ENCODE measurements at regions not wholly inside any gene's neighbourhood (a gene's known extent, or its start where the extent isn't known, plus 50 kb on each side); places are given as distances from the start of the nearest gene placed in this dataset.

DNA sequence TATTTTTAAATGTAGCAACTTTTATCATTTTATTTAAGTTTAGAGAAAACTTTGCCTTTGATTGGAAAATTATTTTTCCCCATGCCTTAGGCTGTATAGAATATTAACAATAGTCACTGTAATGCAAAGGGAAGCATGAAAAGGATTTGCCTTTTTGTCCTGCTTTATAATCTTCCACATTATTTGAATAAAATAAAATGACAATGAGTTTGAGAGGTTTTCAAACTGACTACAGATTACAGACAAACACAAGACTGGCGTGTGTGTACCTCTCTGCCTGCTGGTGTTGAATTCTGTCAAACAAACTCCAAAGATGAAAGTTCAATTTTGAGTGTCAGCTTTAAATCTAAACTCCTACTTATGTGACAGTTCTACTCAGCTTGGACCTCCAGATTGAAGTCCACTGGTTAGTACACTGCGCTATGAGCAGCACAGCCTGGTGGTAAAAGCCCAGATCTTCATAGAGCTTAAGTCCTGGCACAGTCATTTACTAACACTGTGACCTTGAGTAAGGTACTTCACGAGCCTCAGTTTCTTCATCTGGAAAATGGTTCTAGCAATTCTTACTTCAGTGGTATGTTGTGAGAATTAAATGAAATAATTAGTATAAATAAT, 98.3 kb upstream of the CPNE8 start:
- no peak for DNase-seq (ENCODE audit: low read depth)
- TF ChIP-seq, protein P1, sequence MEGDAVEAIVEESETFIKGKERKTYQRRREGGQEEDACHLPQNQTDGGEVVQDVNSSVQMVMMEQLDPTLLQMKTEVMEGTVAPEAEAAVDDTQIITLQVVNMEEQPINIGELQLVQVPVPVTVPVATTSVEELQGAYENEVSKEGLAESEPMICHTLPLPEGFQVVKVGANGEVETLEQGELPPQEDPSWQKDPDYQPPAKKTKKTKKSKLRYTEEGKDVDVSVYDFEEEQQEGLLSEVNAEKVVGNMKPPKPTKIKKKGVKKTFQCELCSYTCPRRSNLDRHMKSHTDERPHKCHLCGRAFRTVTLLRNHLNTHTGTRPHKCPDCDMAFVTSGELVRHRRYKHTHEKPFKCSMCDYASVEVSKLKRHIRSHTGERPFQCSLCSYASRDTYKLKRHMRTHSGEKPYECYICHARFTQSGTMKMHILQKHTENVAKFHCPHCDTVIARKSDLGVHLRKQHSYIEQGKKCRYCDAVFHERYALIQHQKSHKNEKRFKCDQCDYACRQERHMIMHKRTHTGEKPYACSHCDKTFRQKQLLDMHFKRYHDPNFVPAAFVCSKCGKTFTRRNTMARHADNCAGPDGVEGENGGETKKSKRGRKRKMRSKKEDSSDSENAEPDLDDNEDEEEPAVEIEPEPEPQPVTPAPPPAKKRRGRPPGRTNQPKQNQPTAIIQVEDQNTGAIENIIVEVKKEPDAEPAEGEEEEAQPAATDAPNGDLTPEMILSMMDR (IDR thresholded peaks at IDR 0.05; ENCODE audit: insufficient read depth, low read length), result no peak
- H3K4me3 ChIP-seq (ENCODE audit: low read depth, low read length), result no peak overlapping the region

DNA sequence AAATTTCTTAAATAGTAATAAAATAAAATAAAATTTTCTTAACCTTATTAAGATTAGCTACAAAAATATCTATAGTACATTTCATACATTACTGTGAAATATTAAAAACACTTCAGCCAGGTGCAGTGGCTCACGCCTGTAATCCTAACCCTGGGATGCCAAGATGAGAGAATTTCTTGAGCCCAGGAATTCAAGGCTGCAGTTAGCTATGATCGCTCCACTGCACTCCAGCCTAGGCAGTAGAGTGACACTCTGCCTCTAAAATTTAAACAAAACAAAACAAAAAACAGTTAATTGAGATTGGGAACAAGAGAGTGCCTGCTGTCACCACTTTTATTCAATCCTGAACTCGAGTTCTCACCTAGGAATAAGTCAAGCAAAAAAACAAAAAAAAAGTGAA, 95.0 kb upstream of the CPNE8 start:
- TF ChIP-seq, protein P1 (IDR thresholded peaks at IDR 0.05; ENCODE audit: insufficient read depth, low read length), result no peak
- DNase-seq (ENCODE audit: low read depth), result no peak

DNA sequence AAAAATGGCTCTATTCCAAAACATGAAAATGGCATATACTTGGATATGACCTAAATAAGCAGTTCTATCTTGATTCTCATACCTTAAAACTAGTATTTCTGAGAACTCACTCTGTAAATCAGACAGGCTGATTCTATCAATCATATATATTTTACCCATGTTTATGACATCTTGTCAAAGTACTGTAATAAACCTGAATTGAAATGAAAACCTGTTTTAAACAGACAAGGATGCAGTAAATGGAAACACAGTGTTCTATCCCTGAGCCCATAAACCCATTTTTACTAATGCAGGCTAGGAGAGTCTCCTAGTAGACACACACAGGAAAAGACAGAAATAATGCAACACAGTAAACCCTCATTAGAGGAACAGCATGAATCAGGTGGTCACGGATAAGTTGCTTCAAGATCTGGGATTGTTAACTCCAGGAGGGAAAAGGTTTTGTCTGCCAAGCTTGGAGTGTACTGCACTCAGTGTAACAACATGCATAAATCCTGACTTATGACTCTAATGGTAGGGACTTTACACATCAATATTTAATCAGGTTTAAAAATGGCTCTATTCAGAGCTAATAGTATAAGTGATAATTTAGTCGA, 93.6 kb upstream of the CPNE8 start:
- H3K4me3 ChIP-seq (ENCODE audit: low read depth, low read length), result no peak overlapping the region
- DNase-seq (ENCODE audit: low read depth), result no peak
- TF ChIP-seq, protein P1 (IDR thresholded peaks at IDR 0.05; ENCODE audit: insufficient read depth, low read length), result no peak

More for the DNA sequence above, 95.0 kb upstream of the CPNE8 start:
- no peak overlapping the region for H3K4me3 ChIP-seq (ENCODE audit: low read depth, low read length)

DNA sequence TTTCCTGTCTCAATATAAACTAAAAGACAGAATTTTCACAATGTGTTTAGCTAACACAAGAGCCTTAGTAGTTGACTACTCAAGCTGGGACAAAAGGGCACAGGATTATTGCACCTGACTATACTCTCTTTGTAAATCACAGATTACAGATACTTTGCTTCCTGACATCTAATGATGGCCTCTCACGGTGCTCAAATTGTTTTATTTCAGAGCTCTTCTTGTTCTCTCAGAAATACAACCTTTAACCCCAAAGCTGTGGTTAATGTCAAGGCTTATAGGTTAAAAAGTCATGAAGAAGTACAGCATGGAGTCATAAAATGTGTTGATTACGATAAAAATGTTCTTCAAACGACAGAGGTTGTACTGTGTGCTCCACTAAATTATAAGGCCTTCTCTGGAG, 89.9 kb upstream of the CPNE8 start:
- TF ChIP-seq, protein P1 (IDR thresholded peaks at IDR 0.05; ENCODE audit: insufficient read depth, low read length), result no peak
- no peak for DNase-seq (ENCODE audit: low read depth)
- no peak overlapping the region for H3K4me3 ChIP-seq (ENCODE audit: low read depth, low read length)

DNA sequence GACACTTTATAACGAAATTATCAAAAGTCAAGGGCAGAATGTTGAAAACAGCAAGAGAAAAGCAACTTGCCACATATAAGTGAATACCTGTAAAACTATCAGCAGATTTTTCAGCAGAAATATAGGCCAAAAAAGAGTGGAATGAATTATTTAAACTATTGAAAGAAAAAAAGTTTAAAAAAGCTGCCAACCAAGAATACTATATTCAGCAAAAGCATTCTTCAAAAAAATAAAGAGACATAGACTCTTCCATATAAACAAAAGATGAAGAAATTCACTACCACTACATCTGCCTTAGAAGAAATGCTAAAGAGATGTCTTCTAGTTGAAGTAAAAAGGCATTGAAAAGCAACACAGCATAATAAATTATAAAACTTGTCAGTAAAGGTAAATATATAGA, 80.6 kb upstream of the CPNE8 start:
- TF ChIP-seq, protein P1 (IDR thresholded peaks at IDR 0.05; ENCODE audit: insufficient read depth, low read length), result no peak
- H3K4me3 ChIP-seq (ENCODE audit: low read depth, low read length), result no peak overlapping the region
- DNase-seq (ENCODE audit: low read depth), result no peak

DNA sequence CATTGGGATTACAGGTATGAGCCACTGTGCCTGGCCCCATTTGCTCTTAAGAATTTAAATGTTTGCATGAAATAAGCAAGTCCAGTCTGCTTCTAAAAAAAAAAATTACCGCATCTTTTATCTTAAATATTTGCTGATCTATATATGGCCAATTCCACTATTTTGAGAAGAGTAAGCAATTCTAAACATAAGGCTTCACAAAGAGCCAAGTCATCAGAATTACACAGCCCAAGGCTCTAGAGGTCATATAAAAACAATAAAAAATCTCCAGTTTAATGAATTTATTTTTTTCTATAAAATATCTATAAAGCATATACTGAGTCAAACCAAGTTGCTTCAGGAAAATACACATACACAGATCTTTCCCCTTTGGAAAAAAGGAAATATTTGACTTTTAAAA, 79.0 kb upstream of the CPNE8 start:
- no peak overlapping the region for H3K4me3 ChIP-seq (ENCODE audit: low read depth, low read length)
- TF ChIP-seq, protein P1 (IDR thresholded peaks at IDR 0.05; ENCODE audit: insufficient read depth, low read length), result no peak
- no peak for DNase-seq (ENCODE audit: low read depth)

All from fibroblast of the aortic adventitia (primary cell).